Stimulated activated CD8-positive, alpha-beta memory T cell treated with anti-CD3 and anti-CD28 coated beads, Interleukin-4, amount 100 ng/mL, for 4 hours (primary cell): ENCODE measurements at regions not wholly inside any gene's neighbourhood (a gene's known extent, or its start where the extent isn't known, plus 50 kb on each side); places are given as distances from the start of the nearest gene placed in this dataset.
"Not testable (repeated sequence)": the region's sequence is repeated elsewhere in the genome, so short reads cannot be mapped to it uniquely, and the experiment has no call there.

ENCODE experiments used
- DNase-seq, 2 donors: peaks; one replicate each; pipeline ENCODE4 v3.0.0-alpha.2; 2020; ENCODE audit warnings: low read depth in 2 of 2, low spot score in 1 of 2

DNA sequence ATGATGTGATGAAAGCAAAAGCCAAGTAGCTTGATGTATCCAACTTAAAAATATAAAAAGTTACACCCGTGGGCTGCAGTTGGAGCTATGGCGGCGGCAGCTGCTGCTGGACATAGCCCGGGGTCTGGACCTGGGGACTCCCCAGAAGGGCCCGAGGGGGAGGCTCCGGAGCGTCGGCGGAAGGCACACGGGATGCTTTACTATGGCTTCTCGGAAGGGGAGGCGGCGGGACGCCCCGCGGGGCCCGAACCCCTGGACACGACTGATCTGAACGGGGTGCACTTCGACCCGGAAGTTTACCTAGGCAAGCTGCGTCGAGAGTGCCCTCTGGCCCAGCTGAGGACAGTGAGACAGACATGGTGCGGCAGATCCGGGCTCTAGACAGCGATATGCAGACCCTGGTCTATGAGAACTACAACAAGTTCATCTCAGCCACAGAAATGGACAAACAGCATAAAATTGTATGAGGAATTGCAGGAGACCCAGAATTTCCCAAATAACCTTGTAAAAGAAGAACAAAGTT lies 109.5 kb upstream of the EEF2KMT start:
- no peak for DNase-seq

DNA sequence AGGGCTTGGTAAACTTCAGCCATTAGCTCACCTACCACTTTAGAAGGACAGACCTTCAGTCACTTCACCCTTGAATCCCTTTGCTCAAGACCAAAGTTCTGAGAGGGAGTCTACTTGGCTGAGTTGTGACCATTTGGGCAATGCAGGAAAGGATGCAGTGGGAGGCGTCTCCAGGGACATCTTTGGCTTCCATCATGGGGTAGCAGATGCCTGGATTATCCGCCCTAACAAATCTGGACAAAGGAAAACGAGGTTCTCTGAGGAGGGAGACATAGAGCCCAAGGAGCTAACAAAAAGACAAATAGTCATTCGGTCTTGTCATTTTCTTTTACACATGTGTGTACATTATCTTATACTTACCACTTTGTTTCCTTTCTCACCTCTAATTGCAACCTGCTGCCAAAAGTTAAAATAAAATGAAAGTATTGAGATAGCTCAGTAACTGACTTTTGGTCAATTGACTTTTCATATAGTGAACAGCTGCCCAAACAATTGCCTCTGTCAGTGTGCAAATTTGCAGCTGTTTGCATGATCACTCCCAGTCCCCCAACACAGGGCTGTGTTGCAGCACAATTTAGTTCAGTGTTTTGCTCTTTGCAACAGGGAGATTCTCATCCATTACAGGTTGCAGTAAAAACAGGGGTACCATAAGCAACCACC lies 108.9 kb upstream of the EEF2KMT start:
- DNase-seq = no peak

DNA sequence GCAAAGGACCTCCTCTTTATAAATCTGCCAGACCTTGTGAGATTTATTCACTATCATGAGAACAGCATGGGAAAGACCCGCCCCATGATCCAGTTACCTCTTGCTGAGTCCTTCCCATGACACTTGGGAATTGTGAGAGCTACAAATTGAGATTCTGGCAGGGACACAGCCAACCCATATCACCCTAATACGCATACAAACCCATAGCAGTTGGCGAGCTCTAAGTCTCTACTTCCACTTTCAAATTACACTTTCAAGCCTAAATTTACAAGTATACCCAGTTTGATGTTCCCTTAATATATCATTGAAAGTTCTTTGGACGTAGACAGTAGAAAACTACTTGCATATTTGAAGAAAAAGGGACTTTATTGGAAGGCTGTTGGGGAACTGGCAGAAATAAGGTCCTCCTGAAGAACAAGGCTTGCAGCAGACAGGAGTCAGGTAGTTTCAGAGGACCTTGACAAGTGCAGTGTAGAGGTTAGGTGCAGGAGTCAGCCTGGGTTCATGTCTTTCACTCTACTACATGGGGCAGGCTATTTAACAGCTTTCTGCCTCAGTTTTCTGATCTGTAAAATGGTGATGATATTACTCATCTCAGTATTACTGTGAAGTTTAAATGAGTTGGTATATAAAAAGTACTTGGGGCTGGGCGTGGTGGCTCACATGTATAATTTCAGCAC lies 107.9 kb upstream of the EEF2KMT start:
- DNase-seq = no peak

DNA sequence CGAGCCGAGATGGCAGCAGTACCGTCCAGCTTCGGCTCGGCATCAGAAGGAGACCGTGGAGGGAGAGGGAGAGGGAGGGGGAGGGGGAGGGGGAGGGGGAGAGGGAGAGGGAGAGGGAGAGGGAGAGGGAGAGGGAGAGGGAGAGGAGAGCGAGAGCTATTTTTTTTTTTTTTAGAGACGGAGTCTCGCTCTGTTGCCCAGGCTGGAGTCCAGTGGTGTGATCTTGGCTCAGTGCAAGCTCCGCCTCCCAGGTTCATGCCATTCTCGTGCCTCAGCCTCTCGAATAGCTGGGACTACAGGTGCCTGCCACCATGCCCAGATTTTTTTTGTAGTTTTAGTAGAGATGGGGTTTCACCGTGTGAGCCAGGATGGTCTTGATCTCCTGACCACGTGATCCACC lies 106.1 kb upstream of the EEF2KMT start:
- not testable (repeated sequence) for DNase-seq

DNA sequence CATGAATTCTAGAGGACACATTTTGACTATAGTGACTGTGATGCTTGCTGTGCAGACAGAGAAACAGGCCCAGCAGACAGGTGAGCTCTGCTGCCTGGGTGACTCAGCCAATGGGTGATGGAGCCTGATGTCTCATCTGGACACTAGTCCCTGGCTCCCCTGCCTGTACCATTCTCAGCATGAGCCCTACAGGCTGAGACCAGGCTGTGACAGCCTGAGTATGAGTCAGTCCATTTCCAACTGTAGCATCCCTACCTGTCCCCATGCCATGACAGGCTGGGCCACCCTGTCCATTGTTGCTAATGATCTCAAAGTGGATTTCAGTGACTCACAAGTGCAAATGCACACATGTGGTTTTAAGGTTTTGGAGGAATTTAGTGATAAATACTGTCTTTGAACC lies 102.5 kb upstream of the EEF2KMT start:
- DNase-seq = no peak

DNA sequence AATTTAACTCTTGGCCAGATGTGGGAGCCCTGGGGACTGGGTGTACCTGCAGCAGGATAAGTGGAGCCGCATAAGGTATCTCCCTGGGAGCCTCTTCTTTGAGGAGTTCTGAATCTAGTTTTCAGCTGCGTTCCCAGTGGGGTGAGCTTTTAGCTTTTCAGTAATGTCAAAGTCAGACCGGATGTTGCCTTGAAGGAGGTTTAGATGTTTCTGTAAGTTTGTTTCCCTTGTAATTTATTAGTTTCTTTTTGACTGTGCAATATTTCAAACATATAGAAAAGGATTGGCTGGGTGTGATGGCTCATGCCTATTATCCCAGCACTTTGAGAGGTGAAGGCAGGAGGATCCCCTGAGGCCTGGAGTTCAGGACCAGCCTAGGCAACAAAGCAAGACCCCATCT lies 98.6 kb upstream of the EEF2KMT start:
- DNase-seq = no peak

DNA sequence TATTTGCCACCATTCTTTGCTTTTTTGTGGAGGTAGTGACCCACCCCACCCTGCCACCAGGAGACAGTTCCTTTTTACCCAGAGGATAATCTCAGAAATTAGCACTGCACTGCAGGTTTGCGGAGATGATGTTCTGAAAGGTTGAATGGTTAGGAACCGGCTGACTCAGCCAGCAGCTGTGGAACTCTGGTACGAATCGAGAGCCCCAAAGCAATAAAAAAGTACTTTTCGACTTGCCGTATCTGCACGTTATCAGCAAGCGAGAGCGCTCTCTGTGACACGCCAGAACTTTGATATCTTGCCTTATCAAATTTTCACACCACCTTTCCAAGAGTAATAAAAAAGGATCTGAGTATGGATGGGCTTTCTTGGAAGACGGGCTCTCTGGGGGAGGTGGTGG lies 96.3 kb upstream of the EEF2KMT start:
- DNase-seq = no peak

DNA sequence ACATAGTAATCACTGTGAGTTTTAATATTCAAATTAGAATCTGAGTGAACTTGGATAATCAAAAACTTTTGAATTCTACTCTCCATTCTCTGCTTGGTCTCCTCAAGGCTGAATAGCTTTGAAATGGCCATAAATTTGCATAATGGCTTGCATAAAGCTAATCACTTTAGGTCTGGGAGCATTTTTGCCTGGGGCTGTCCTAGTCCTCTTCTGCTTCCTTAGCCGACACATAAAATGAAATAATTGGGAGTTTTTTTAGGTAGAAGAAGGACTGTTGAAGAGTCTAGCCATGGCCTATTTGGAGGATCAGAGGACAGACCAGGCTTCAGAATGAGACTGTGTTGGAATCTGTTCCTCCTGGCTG lies 91.4 kb upstream of the EEF2KMT start:
- no peak for DNase-seq

DNA sequence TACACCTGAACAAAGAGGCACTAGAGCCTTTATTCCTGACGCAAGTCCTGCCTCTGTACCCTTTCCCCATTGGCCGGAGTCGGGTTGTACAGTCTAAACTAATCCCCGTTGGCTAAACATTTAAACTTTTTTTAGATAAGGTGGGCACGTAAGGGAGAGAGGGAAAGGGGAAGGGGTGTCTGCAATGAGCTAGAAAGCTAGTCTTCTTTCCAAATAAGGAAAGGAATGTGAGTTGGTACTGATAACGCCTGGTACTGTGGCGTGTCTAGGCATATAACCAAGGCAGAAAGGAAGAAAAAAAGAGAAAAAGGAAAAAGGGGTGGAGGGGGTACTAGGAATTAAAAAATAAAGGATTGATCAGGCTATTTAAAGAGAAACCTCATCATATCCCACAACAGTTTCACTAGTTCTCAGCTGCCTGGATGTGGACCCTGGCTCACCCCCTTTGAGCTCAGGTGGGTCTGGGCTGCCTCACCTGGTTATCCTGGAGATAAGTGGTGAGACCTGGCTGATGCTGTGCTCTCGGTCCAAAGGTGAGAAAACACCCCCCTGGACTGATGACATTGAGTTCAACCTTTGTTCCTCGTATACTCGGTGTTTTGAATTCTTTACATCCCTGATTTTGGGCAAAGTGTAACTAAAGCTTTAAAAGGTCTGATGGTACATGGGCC lies 90.9 kb upstream of the EEF2KMT start:
- DNase-seq = no peak

DNA sequence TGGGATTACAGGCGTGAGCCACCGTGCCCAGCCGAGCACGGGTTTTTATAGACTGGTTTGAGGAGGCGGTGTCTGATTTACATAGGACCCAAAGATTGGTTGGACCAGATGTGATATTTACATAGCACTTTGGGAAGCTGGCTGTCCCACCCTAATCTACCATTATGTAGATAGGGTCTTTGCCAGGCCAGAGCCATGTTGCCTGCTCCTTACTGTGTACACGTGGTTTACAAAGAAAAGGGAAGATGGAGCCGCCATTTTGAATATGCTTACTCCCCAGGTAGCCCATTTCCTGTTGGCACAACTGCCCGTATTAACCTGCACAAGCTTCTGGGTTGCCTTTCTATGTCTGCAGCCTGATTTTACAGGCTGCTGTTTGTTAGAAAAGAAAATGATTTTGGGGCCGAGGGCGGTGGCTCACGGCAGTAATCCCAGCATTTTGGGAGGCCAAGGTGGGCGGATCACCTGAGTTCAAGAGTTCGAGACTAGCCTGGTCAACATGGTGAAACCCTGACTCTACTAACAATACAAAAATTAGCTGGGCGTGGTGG lies 89.9 kb upstream of the EEF2KMT start:
- DNase-seq = no peak

DNA sequence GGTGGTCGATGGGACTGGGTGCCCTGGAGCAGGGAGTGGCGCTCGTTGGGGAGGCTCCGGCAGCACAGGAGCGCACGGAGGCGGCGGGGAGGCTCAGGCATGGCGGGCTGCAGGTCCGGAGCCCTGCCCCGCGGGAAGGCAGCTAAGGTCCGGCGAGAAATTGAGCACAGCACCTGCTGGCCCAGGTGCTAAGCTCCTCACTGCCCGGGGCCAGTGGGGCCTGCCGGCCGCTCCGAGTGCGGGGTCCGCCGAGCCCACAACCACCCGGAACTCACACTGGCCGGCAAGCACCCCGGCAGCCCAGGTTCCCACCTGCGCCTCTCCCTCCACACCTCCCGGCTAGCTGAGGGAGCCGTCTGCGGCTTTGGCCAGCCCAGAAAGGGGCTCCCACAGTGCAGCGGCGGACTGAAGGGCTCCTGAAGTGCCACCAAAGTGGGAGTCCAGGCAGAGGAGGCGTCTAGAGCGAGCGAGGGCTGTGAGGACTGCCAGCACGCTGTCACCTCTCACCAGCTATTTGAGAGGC lies 88.8 kb upstream of the EEF2KMT start:
- no peak for DNase-seq

DNA sequence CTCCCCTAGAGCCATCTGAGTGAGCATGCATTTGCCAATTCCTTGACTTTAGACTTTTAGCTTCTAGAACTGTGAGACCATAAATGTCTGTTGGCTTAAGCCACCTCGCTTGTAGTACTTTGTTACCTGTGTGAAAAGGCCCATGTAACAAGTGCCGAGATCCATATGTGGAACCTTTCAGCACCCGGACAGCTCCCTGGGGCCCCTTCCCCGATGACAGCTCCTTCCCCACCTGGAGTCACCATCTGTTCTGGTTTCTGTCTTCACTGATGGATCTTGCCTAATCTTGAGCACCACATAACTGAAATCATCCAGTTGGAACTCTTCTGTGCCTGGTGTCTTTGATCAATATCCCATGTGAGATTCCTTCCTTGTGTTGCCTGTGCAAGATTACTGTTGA lies 78.9 kb upstream of the EEF2KMT start:
- no peak for DNase-seq

DNA sequence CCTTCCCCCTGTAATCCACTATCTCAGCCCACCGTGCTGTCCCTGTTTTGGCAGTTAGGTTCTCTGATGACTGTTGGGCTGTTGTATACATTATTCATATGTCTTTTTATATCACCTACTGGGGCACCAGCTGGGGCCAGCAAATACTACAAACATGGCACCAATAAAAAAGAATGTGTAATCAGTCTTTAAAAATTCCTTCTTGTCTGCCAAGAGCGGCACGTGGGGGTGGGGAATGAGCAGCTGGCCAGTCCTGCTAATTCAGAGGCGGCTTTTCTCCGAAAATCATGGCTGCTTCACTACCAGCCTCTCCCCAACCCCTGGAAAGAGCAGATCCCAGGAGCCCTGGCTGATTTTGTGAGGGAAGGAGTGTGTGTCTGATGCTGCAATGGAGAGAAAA lies 77.7 kb upstream of the EEF2KMT start:
- DNase-seq = no peak

DNA sequence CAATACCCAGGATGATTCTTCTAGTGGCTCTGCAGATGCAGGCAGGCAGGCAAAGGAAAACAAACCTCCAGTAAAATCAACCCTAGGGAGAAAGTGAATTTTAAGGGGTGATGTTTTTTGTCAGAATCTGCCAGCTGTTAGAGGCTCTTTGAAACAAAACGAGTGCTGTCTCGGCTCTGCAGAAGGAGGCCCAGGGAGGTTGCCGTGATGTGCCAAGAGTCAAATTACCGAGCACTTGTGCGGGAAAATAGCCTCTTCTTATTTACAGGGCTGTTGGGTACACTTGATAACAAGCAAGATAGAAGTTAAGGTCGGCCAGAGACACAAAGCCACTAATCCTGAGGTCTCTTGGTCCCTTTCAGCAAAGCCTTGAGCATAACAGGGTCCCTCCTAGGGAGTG lies 68.9 kb upstream of the EEF2KMT start:
- DNase-seq = no peak

DNA sequence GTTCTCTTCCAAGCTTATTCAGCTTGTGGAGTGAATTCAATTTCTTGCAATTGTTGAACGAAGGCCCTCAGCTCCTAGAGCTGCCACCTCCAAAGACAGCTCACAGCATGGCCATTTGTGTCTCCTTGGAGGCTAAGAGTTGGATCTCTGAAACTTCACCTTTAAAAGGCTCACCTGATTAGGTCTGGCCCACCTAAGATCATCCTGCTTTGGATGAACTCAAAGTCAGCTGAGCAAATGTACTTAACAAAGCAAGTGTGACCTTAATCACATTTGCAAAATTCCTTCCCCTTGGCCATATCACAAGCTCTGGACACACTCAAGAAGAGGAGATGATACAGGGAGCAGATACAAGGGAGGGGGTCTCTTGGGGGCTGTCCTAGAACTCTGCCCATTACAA lies 67.8 kb upstream of the EEF2KMT start:
- DNase-seq = not testable (repeated sequence)

DNA sequence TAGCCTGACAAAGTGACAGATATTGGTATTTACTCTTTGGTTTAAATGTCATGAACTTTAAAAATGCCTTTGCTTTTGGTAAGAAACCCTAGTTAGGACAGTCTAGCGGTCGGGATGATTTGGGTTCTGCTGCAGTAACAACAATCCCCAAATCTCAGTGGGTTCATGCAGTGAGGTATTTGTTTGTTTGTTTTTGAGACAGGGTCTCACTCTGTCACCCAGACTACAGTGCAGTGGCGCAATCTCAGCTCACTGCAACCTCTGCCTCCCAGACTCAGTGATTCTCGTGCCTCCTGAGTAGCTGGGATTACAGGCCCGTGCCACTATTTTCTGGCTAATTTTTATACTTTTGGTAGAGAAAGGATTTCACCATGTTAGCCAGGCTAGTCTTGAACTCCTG lies 65.2 kb upstream of the EEF2KMT start:
- DNase-seq = not testable (repeated sequence)

DNA sequence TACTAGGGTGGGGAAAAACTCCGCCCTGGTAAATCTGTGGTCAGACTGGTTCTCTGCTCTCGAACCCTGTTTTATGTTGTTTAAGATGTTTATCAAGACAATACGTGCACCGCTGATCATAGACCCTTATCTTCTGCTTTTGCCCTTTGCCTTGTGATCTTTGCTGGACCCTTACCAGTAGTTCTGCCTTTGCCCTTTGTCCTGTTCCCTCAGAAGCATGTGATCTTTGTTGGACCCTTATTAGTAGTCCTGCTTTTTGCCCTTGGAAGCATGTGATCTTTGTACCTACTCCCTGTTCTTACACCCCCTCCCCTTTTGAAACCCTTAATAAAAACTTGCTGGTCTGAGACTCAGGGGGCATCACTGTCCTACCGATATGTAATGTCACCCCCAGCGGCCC lies 64.3 kb upstream of the EEF2KMT start:
- DNase-seq = not testable (repeated sequence)

DNA sequence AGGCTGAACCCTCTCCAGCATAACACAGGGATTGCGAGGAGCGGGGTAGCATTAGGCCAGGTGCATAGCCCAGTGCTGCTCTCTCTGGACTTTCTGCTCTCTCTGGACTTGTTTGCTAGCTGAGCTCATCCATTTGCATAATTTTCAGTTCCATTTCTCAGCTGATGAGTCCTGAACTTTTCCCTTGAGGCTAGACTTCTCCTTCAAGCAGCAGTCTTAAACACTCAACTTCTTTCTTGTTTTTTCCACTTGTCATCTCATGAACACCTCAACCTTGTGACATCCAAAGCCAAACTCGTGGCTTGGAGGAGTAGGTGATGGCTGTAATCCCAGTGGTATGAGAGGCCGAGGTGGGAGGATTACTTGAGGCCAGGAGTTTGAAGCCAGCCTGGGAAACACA lies 62.4 kb upstream of the EEF2KMT start:
- not testable (repeated sequence) for DNase-seq

DNA sequence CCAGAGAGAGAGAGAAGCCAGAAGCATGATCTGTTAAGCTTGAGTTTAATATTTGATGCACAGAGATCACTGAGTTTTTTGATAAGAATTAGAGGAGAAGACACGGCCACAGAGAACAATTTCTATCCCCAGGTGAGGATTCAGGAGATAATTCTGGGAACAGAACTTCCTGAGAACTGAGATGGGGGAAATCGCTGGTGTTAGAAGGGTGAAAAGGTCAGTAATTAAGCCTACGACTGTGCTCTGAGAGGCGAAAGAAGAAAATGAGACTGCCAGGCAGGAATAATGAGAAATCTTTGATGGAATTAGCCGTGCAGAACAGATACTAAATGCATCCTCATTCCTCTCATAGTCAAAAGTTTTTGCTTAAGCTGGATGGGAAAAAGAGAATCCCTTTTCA lies 61.9 kb upstream of the EEF2KMT start:
- DNase-seq = not testable (repeated sequence)

DNA sequence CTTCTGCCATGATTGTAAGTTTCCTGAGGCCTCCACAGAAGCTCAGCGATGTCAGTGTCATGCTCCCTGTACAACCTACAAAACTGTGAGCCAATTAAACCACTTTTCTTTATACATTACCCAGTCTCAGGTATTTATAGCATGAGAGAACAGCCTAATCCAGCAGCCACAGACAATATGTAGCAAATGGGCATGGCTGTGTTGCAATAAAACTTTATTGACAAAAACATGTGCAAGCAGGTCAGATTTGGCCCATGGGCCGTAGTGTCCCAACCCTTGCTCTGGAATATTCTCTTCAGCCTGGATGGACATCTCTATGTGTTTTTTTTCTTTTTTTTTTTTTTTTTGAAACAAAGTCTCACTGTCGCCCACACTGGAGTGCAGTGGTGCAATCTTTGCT lies 60.9 kb upstream of the EEF2KMT start:
- no peak for DNase-seq

DNA sequence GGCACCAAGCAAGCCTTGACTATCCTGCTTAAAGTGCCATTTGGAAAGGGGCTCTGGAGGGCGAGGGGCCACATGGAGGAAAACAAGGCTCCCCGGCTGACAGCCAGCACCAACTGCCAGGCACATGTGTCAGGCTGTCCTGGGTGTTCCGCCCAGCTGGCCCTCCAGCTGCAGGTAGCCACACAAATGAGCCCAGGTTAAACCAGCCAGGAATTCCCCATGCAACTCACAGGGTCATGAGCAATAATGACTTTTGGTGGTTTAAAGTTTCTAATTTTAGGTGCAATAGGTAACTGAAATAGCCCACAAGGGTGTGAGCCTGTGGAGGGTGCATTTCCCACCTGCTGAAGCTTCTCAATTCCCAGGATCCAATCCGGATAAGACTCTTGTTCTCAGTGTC lies 58.9 kb upstream of the EEF2KMT start:
- DNase-seq = not testable (repeated sequence)

DNA sequence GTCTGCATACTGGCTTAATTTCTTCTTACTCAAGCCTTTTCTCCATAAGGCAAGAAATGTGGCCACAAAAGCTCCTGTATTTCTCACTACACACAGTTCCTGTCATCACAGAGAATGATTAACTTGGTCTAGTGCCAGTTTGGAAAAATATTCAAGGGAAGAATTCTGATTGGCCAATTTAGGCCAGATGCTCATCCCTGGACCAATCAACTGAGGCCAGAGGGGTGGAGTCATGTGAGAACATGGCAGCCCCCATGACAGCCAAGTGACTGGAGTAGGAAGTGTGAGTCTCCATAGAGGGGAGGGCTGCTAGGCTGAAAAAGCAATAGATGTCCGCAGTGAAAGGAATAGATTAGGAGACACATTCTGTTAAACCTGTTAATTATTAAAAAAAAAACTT lies 56.4 kb upstream of the EEF2KMT start:
- not testable (repeated sequence) for DNase-seq
